ENCODE measurements at regions not wholly inside any gene's neighbourhood (a gene's known extent, or its start where the extent isn't known, plus 50 kb on each side); places are given as distances from the start of the nearest gene placed in this dataset.

- DNase-seq (ENCODE audit: low read depth in 4 of 4, low spot score in 1 of 4) = no peak
Measured at GRCh38 chr5:71943874-71944273, 163.4 kb upstream of the MAP1B start.

GRCh38 chr5:71945436-71945835 is 161.8 kb upstream of the MAP1B start:
- DNase-seq (ENCODE audit: low read depth in 4 of 4, low spot score in 1 of 4) = no peak

- no peak for DNase-seq (ENCODE audit: low read depth in 4 of 4, low spot score in 1 of 4)
Measured at GRCh38 chr5:71946343-71947030, 160.8 kb upstream of the MAP1B start.

GRCh38 chr5:71948206-71948605 is 159.1 kb upstream of the MAP1B start:
- no peak for DNase-seq (ENCODE audit: low read depth in 4 of 4, low spot score in 1 of 4)

GRCh38 chr5:71949772-71950171 is 157.5 kb upstream of the MAP1B start:
- no peak for DNase-seq (ENCODE audit: low read depth in 4 of 4, low spot score in 1 of 4)

- no peak for DNase-seq (ENCODE audit: low read depth in 4 of 4, low spot score in 1 of 4)
Measured at GRCh38 chr5:71953866-71954265, 153.4 kb upstream of the MAP1B start.

GRCh38 chr5:71954329-71954728 is 152.9 kb upstream of the MAP1B start:
- DNase-seq (ENCODE audit: low read depth in 4 of 4, low spot score in 1 of 4) = no peak

- DNase-seq (ENCODE audit: low read depth in 4 of 4, low spot score in 1 of 4) = no peak
Measured at GRCh38 chr5:71955723-71956122, 151.6 kb upstream of the MAP1B start.

- no peak for DNase-seq (ENCODE audit: low read depth in 4 of 4, low spot score in 1 of 4)
Measured at GRCh38 chr5:71957292-71957898, 149.9 kb upstream of the MAP1B start.

GRCh38 chr5:71960195-71960594 is 147.1 kb upstream of the MAP1B start:
- DNase-seq (ENCODE audit: low read depth in 4 of 4, low spot score in 1 of 4) = no peak

GRCh38 chr5:71961786-71962185 is 145.5 kb upstream of the MAP1B start:
- no peak for DNase-seq (ENCODE audit: low read depth in 4 of 4, low spot score in 1 of 4)

- DNase-seq (ENCODE audit: low read depth in 4 of 4, low spot score in 1 of 4) = no peak
Measured at GRCh38 chr5:71969460-71969859, 137.8 kb upstream of the MAP1B start.

- DNase-seq (ENCODE audit: low read depth in 4 of 4, low spot score in 1 of 4) = no peak
Measured at GRCh38 chr5:71971862-71972261, 135.4 kb upstream of the MAP1B start.

GRCh38 chr5:71972777-71973473 is 134.3 kb upstream of the MAP1B start:
- no peak for DNase-seq (ENCODE audit: low read depth in 4 of 4, low spot score in 1 of 4)

GRCh38 chr5:71973563-71973962 is 133.7 kb upstream of the MAP1B start:
- DNase-seq (ENCODE audit: low read depth in 4 of 4, low spot score in 1 of 4) = no peak

GRCh38 chr5:71974165-71974564 is 133.1 kb upstream of the MAP1B start:
- DNase-seq (ENCODE audit: low read depth in 4 of 4, low spot score in 1 of 4) = no peak

GRCh38 chr5:71974622-71975021 is 132.7 kb upstream of the MAP1B start:
- DNase-seq (ENCODE audit: low read depth in 4 of 4, low spot score in 1 of 4) = no peak

- DNase-seq (ENCODE audit: low read depth in 4 of 4, low spot score in 1 of 4) = no peak
Measured at GRCh38 chr5:71976449-71976848, 130.8 kb upstream of the MAP1B start.

- DNase-seq (ENCODE audit: low read depth in 4 of 4, low spot score in 1 of 4) = no peak
Measured at GRCh38 chr5:71977311-71977710, 130.0 kb upstream of the MAP1B start.

GRCh38 chr5:71978216-71978615 is 129.1 kb upstream of the MAP1B start:
- no peak for DNase-seq (ENCODE audit: low read depth in 4 of 4, low spot score in 1 of 4)

GRCh38 chr5:71982717-71983395 is 124.4 kb upstream of the MAP1B start:
- DNase-seq (ENCODE audit: low read depth in 4 of 4, low spot score in 1 of 4) = no peak

GRCh38 chr5:71986101-71986500 is 121.2 kb upstream of the MAP1B start:
- DNase-seq (ENCODE audit: low read depth in 4 of 4, low spot score in 1 of 4) = no peak
